LHCN-M2 (cell line): ENCODE measurements at regions not wholly inside any gene's neighbourhood (a gene's known extent, or its start where the extent isn't known, plus 50 kb on each side); places are given as distances from the start of the nearest gene placed in this dataset.
"Not testable (repeated sequence)": the region's sequence is repeated elsewhere in the genome, so short reads cannot be mapped to it uniquely, and the experiment has no call there.

Experiments
- DNase-seq: peaks from one replicate; pipeline ENCODE4 v3.0.0-alpha.2; 2012; ENCODE audit warnings: low read depth

GRCh38 chr1:172917972-172918371, 132.8 kb downstream of the TNFSF18 start:
- peak; percentile 98 for DNase-seq

DNA sequence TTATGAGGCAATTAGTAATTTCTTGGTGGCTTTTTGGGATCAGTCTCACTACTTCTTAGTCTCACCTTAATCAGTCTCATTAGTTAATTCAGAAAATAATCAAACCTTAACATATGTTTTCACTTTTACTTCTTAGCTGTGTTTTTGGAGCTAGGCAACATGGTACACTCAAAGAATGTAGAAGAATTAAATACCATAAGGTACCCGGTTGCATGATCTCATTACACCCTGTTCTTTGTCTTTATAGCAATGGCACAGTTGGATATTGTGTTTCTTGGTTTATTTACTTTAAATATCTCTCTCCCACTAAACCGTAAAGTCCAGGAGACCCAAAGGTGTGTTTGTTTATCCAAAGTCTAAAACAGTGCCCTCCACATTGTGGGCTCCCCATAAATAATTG, 132.3 kb downstream of the TNFSF18 start:
- DNase-seq = no peak

DNA sequence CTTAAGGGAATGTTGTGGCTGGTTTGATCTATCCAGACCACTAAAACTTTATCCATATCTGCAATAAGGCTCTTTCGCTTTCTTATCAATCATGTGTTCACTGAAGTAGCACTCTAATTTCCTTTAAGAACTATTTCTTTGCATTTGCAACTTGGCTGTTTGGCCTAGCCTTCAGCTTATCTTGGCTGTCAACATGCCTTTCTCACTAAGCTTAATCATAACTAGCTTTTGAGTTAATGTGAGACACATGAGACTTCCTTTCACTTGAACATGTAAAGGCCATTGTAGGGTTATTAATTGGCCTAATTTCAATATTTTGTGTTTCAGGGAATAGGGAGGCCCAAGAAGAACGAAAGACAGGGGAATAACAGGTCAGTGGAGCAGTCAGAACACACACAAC, 124.7 kb downstream of the TNFSF18 start:
- DNase-seq = no peak

DNA sequence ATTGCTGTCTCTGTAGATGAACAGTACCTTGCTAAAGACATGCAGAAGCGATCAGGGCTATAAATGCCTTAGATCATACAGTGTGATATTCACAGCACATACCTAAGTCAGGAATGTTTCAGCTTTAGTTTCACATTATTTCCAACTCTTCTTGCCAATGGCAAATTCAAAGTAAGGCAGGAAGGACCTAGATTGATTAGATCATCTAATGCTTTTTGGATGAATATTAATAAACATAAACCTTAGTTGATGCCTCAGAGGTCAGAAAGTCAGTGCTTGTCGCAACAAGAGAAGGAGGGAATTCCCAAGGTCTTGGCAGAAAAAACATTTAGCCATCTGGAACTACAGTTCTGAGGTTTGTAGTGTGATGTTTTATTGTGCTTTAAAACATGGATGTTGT, 122.3 kb downstream of the TNFSF18 start:
- no peak for DNase-seq

DNA sequence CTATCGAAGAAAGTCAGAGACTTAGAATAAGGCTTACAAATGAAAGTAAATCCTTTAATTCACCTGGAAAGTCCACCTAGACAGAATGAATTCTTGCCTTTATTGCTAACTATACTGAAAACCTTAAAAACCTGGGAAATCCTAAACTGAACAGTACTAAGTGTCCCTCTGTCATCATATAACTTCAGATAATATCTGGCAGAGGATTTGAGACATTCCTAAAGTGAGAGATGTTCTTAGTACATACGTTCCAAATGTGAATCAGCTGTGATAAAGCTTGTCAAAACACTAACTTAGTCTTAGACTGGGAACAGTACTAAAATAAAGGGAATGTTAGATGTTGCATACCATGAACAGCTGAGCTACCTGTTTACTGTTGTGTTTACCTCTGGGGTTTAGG, 121.7 kb downstream of the TNFSF18 start:
- no peak for DNase-seq

DNA sequence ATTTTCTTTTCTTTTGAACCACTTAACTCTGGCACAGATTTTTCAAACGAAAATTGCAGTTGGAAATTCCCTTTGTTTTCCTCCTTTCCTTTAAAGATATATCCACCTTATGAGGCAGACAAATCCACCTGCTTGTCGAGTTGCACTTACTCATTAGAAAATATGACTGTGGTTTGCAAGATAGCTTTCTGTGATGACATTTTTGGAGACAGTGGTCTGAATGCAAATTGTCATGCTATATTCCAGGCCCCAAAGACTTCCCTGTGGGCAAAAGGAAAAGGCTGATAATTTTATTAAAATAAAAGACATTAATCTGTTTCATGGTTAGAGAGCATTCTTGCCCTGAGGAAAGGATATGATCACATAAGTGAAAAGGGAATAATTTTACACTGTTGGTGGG, 120.6 kb downstream of the TNFSF18 start:
- no peak for DNase-seq

GRCh38 chr1:172931340-172931739, 119.4 kb downstream of the TNFSF18 start:
- DNase-seq = no peak

- no peak for DNase-seq
Measured at GRCh38 chr1:172931761-172932160, 119.0 kb downstream of the TNFSF18 start.

DNA sequence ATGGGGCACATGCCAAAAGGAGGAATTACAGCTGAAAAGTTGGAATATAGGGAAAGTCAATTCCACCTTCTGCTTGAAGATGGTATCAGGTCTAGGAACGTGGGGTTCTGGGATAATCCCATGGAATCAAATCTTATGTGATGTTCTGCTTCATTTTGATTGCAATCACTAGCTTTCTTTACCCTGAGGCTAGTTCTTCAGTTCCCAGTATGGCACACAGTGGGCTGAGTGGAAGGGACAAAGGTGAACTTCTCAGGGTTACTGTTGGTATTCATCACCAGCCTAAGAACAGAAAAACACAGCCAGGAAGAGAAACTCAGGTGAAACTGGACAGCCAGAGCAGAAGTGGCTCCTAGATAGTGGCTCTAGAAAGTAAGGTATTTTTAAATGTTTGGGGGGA, 117.8 kb downstream of the TNFSF18 start:
- no peak for DNase-seq

DNA sequence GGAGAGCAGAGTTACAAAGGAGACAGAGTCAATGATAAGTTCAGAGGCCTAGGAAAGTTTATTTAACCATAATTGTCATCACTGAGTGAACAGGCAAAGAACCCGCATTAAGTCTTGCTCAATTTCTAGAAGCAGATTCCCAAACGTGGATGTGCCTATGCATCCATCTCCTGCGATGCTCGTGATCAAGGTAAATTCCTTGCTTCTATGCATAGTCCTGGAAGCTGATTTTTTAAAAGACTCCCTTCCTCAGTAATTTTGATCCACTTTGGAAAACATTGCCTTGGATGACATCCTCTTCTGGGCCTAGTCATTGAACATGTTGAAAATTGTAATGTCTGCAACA, 116.4 kb downstream of the TNFSF18 start:
- DNase-seq = no peak

DNA sequence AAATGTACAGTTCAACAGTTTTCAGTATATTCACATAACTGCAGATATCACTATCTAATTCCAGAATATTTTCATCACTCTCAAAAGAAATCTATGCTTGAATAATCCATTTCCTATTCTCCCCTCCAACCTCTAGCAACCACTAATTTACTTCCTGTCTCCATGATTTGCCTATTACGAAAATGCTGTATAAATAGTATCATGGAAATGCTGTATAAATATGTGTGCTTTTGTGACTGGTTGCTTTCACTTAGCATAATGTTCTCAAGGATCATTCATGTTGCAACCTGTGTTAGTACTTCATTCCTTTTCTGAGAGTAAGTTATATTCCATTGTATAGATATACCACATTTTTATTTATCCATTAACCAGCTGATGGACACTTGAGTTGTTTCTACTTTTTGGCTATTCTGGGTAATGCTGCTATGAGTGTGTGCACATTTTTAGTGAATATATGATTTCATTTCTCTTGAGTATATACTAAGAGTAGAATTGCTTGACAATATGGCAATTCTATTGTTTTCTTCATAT, 115.6 kb downstream of the TNFSF18 start:
- DNase-seq = no peak

DNA sequence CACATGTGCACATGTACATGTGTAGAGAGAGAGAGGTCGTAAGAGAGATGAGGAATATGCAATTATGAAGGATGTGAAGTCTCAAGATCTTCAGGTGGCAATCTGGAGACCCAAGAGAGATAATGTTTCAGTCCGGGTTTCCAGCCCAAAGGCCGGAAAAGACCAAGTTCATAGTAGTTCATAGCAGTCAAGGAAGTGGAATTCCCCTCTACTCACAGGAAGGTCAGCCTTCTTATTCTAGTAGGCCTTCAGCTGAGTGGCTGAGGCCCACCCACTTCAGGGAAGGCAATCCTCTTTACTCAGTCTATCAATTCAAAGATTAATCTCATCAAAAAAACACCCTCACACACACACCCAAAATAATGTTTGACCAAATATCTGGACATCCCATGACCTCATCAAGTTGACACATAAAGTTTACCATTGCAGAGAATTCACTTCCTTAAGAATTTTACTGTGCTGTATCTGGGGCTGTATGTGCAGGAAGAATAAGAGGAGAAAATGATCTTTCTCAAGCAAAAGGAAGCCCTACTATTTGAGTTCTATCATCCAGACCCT, 114.6 kb downstream of the TNFSF18 start:
- no peak for DNase-seq

GRCh38 chr1:172938681-172939080, 112.1 kb downstream of the TNFSF18 start:
- peak; percentile 41 for DNase-seq

DNA sequence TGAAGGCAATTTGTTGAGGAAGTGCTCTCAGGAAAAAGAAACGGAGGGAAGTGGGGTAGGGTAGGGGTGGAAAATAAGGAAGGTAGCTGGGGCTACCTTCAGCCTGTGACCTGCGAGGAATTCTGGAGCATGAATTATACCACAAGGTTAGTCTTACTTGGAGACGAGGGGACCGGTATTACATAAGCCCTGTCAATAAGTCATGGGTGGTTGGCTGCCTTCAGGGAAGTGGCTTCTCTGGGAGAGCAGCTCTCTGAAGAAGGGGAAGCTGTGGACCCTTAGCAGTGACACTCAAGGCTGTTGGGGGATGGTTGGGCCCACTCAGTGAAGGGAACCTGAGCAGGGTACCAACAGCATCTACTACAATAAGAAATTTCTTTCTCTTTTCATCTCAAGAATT, 111.3 kb downstream of the TNFSF18 start:
- DNase-seq = no peak

- DNase-seq = no peak
Measured at GRCh38 chr1:172940174-172940855, 110.4 kb downstream of the TNFSF18 start.

GRCh38 chr1:172941471-172941870, 109.3 kb downstream of the TNFSF18 start:
- no peak for DNase-seq

DNA sequence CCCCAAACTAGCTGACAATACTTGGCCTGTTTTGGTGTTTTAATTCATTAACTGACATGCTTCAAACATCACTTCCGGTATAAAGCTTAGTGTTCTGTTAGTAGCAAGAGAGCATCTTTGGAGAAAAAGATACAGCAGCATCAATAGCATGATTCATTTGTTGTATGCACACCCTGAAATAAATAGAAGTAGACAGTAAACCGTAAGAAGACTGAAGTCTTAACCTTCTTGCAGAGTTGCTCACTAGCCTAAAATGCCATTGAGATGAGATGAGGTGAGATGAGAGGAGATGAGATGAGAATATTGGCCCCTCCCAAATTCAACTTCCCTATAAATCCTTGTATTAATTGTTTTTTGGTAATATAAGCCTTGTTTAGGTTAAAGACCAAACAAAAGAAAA, 108.8 kb downstream of the TNFSF18 start:
- DNase-seq = no peak

DNA sequence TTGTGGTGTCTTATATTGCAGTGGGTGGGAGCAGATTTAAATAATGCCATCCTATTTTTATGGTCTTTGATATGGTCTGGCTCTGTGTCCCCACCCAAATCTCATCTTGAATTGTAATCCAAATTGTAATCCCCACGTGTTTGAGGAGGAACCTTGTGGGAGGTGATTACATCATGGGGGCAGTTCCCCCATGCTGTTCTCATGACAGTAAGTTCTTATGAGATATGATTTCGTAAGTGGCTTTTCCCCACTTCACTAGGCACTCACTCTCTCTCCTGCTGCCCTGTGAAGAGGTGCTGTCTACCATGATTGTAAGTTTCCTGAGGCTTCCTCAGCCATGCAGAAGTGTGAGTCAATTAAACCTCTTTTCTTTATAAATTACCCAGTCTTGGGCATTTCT, 107.6 kb downstream of the TNFSF18 start:
- DNase-seq = not testable (repeated sequence)

DNA sequence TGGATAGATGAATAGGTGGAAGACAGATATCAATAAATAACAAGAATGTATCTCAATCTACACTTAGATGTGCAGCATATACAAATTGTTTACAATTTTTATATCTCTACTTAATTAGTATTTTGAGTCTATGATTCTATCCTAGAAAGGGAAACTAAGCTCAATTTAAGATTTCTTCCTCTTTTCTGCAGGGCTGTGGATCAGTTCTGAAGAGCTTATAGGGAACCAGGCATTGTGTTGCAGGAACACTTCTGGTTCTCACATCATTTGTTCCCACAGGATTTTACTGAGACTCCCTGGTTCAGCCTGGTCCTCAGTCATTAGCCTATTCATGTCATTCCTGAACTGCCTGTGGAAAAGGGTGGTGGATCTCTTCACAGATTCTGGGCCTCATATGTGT, 105.8 kb downstream of the TNFSF18 start:
- DNase-seq = no peak

DNA sequence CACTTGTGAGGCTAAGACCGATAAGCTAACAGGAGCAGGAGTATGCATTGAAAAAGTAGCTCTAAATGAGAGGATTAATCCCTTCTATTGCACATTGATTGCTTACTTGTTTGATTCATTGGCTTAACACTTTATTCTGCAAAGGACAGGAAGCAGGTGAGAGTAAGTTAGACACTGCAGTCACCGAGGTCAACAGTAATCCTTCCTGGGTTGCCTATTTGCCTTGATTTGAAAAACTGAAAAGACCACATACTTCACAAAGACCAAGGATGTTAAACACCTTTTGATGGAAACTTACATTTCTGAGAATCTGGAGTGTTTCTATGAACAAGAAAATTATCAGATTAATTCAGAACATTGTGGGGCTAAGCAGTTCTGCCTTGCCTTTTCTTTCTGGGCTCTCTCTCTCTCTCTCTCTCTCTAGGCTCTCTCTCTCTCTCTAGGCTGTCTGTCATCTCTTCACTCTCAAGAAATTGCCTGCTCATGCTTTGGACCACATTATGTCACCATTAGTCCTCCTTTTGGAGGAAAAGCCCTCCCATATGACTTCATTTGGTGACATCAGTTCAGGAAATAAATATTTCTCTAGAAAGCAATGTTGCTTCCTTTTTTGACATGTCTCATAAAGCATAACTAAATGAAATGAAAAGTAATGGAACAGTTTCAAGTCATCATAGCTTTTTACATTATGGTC, 103.8 kb downstream of the TNFSF18 start:
- peak; percentile 62 for DNase-seq

DNA sequence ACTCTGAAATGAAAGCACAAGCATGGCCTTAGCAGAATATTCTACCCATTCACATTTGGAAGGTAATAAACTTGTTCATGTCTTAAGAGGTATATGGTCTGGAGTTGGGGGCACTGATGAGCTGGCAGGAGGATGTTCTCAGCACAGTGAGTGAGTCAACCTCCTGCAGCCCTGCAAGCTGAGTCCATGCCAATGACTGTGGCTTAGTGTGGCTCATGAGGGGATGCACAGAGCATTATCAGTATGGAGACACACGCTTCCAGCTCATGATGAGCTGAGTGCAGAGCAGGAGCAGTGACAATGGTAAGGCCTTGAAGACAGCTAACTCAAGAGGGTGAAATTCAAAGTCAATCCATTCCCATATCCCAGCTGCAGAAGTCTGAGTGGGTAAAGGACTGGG, 102.3 kb downstream of the TNFSF18 start:
- DNase-seq = peak; percentile 92

GRCh38 chr1:172949096-172949495, 101.6 kb downstream of the TNFSF18 start:
- DNase-seq = no peak

- DNase-seq = no peak
Measured at GRCh38 chr1:172950528-172950927, 100.2 kb downstream of the TNFSF18 start.
